ENCODE measurements at regions not wholly inside any gene's neighbourhood (a gene's known extent, or its start where the extent isn't known, plus 50 kb on each side); places are given as distances from the start of the nearest gene placed in this dataset.

DNA sequence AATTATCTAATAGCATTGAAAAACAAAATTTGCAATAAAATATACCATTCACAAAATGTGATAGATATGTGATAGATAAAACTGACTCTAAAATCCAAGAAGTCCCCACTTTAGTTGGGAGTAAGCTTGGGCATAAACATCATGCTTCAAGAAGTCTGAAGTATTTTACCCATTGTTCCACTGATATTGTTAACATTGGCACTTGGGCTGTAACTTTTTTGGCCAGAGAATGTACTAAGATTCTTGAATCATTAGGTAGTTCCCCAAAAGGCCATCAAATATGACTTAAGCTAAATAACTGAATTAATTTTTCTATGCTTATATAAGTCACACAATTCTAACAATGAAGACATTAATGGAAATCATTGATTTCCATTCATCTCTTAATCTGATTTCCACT is 413.6 kb downstream of the CDH2 start:
- H3K4me3 ChIP-seq (ENCODE audit: low read depth, low read length) = no peak overlapping the region
- no peak overlapping the region for H3K9ac ChIP-seq
- H3K9me3 ChIP-seq (ENCODE audit: control insufficient read depth, low read length) = no peaks in the 10 kb centered on the region
- H3K36me3 ChIP-seq (ENCODE audit: control insufficient read depth, insufficient read depth, low read length) = no peaks in the 10 kb centered on the region
- no peak overlapping the region for H3K27ac ChIP-seq
- TF ChIP-seq, protein P1, sequence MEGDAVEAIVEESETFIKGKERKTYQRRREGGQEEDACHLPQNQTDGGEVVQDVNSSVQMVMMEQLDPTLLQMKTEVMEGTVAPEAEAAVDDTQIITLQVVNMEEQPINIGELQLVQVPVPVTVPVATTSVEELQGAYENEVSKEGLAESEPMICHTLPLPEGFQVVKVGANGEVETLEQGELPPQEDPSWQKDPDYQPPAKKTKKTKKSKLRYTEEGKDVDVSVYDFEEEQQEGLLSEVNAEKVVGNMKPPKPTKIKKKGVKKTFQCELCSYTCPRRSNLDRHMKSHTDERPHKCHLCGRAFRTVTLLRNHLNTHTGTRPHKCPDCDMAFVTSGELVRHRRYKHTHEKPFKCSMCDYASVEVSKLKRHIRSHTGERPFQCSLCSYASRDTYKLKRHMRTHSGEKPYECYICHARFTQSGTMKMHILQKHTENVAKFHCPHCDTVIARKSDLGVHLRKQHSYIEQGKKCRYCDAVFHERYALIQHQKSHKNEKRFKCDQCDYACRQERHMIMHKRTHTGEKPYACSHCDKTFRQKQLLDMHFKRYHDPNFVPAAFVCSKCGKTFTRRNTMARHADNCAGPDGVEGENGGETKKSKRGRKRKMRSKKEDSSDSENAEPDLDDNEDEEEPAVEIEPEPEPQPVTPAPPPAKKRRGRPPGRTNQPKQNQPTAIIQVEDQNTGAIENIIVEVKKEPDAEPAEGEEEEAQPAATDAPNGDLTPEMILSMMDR (IDR thresholded peaks at IDR 0.05) = no peak
- H3K4me2 ChIP-seq (ENCODE audit: low read length) = no peak overlapping the region
- H3K27me3 ChIP-seq (ENCODE audit: control insufficient read depth, insufficient read depth, low read length) = no peaks in the 10 kb centered on the region
- H3K79me2 ChIP-seq = no peaks in the 10 kb centered on the region
- H2AFZ ChIP-seq = no peak overlapping the region
- H3K4me1 ChIP-seq = no peaks in the 10 kb centered on the region

DNA sequence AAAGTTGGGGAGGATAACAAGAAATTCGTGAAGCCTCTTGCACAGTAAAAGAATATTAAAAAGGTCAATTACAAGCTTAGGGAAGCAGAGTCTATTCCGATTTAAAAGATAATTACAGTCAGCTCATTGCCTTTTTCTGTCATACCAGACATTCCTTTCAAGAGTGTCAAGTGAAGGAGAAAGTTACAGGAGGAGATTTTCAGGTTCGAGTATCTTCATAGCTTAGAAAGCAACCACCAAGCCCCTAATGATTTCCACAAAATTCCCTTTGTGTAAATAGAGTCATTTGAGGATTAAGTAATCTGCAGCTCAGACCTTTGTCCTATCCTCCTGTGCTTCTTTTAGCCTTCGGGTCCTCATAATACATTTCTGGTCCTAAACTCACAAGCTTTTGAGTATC is 414.9 kb downstream of the CDH2 start:
- no peaks in the 10 kb centered on the region for H3K9me3 ChIP-seq (ENCODE audit: control insufficient read depth, low read length)
- H3K36me3 ChIP-seq (ENCODE audit: control insufficient read depth, insufficient read depth, low read length) = no peaks in the 10 kb centered on the region
- TF ChIP-seq, protein P1 (IDR thresholded peaks at IDR 0.05) = no peak
- no peaks in the 10 kb centered on the region for H3K79me2 ChIP-seq
- no peaks in the 10 kb centered on the region for H3K4me1 ChIP-seq
- H2AFZ ChIP-seq = no peak overlapping the region
- H3K27me3 ChIP-seq (ENCODE audit: control insufficient read depth, insufficient read depth, low read length) = no peaks in the 10 kb centered on the region
- no peak overlapping the region for H3K4me2 ChIP-seq (ENCODE audit: low read length)
- H3K9ac ChIP-seq = no peak overlapping the region
- H3K27ac ChIP-seq = no peak overlapping the region
- H3K4me3 ChIP-seq (ENCODE audit: low read depth, low read length) = no peak overlapping the region

DNA sequence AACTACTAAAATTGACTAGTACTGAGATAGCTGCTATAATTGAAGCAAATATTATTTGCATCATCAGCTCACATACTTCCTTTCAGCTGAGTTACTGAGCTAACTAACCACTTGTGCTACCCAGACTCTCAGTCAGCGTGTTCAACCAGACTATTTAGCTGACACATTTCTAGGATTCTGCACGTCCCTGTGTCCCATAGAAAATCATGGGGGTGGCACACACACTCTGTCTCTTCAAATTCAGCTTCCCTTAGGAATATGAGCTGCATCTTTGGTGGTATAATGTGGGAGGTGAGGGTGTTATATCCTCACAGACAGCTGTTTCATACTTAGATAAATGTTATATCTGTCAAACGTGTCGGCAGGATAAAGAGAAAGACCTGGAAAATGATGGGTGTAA is 424.0 kb downstream of the CDH2 start:
- H3K79me2 ChIP-seq = no peaks in the 10 kb centered on the region
- no peak overlapping the region for H3K9ac ChIP-seq
- no peaks in the 10 kb centered on the region for H3K36me3 ChIP-seq (ENCODE audit: control insufficient read depth, insufficient read depth, low read length)
- H2AFZ ChIP-seq = no peak overlapping the region
- H3K9me3 ChIP-seq (ENCODE audit: control insufficient read depth, low read length) = no peaks in the 10 kb centered on the region
- no peaks in the 10 kb centered on the region for H3K4me1 ChIP-seq
- TF ChIP-seq, protein P1 (IDR thresholded peaks at IDR 0.05) = no peak
- no peak overlapping the region for H3K27ac ChIP-seq
- H3K27me3 ChIP-seq (ENCODE audit: control insufficient read depth, insufficient read depth, low read length) = no peaks in the 10 kb centered on the region
- H3K4me2 ChIP-seq (ENCODE audit: low read length) = no peak overlapping the region
- no peak overlapping the region for H3K4me3 ChIP-seq (ENCODE audit: low read depth, low read length)

DNA sequence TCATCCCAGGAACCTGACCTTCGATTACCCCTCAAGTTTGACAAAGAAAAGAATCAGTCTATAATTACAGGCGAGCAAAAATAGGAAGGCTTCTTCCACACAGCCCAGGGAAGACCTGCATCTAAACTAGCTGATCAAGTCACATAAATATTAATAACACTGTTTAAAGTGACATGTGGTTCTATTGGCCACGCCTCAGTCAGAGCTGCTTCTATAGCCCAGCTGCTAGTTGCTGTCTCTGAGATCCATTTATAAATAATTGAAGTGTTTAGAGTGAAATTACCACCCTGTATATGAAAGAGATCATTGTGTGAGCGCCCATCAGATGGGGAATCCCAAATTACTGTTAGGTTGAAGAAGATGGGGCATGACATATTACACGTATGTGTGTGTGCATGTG is 426.0 kb downstream of the CDH2 start:
- Histone ChIP-seq H2AFZ (no peak overlapping the region), H3K4me1 (no peaks in the 10 kb centered on the region), H3K9me3 (ENCODE audit: control insufficient read depth, low read length) (no peaks in the 10 kb centered on the region), H3K79me2 (no peaks in the 10 kb centered on the region), H3K27ac (no peak overlapping the region), H3K9ac (no peak overlapping the region), H3K36me3 (ENCODE audit: control insufficient read depth, insufficient read depth, low read length) (no peaks in the 10 kb centered on the region), H3K4me2 (ENCODE audit: low read length) (no peak overlapping the region), H3K27me3 (ENCODE audit: control insufficient read depth, insufficient read depth, low read length) (no peaks in the 10 kb centered on the region), H3K4me3 (ENCODE audit: low read depth, low read length) (no peak overlapping the region)
- TF ChIP-seq, protein P1 (IDR thresholded peaks at IDR 0.05) = no peak

DNA sequence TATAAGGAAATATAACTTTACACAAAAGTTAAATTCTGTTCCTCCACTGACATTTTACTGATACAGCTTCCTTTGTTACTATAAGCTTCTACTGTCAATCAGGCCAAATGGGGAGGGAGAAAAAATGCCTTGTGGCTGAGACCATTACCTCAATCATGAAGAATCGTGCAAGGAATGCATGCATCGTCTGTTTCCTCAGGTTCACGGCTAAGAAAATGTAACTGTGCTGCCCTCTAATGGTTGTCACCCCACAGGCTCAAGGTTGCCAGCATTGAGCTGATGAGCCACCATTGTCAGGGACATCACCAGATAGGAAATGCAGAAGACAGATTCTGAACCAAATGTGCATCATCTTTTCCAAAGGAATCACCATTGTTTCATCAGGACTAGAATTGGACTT is 426.9 kb downstream of the CDH2 start:
- Histone ChIP-seq H3K9me3 (ENCODE audit: control insufficient read depth, low read length) (no peaks in the 10 kb centered on the region), H3K4me2 (ENCODE audit: low read length) (no peak overlapping the region), H3K79me2 (no peaks in the 10 kb centered on the region), H3K4me3 (ENCODE audit: low read depth, low read length) (no peak overlapping the region), H3K4me1 (no peaks in the 10 kb centered on the region), H3K9ac (no peak overlapping the region), H3K27ac (no peak overlapping the region), H3K27me3 (ENCODE audit: control insufficient read depth, insufficient read depth, low read length) (no peaks in the 10 kb centered on the region), H2AFZ (no peak overlapping the region), H3K36me3 (ENCODE audit: control insufficient read depth, insufficient read depth, low read length) (no peaks in the 10 kb centered on the region)
- TF ChIP-seq, protein P1 (IDR thresholded peaks at IDR 0.05) = peak; percentile 74

Measured in parathyroid adenoma (tissue), 2 donors.